Pons (tissue), 1 donor: ENCODE measurements at regions not wholly inside any gene's neighbourhood (a gene's known extent, or its start where the extent isn't known, plus 50 kb on each side); places are given as distances from the start of the nearest gene placed in this dataset.

Source experiments
- DNase-seq: peaks from one replicate; pipeline ENCODE4 v3.0.0-alpha.2; 2016; ENCODE audit warnings: low spot score

DNA sequence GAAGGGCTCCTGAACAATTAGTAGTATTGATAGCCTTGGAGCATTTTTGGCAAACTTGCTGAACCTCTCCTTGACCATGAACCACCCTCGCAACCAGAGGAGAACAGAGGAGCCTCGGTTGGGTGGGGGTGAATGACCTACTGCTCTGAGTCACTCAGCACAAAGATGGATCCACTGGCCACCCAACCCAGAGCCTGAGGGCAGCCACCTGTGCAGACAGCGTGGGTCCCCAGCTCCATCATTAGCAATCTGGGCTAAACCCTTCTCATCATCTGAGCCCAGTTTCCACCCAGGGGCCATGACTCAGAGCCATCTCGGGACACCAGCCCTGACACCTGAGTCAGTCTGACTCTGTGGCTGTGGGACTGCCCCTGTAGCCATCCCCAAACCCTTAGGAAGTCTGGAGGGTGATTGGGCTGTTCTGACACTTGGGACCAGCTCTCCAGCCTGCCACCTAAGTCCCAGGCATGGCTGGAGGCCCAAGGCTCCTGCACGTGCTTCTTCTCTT lies 171.8 kb upstream of the GPR26 start:
- no peak for DNase-seq

DNA sequence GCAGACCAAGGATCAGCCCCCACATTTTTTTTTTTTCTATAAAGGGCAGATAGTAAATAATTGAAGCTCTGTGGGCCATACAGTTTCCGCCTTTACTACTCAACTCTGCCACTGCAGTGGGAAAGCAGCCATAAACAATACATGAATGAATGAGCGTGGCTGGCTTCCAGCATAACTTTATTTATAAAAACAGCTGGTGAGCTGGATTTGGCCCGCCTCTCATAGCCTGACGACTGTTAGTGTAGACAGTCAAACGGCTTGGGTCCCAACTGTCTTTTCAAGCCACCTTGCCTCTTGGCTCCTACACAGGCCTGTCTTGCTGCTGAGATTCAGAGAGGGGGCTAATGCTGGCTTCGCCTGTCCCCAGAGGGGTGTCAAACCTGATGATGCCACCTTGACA lies 169.8 kb upstream of the GPR26 start:
- DNase-seq: peak; percentile 9

DNA sequence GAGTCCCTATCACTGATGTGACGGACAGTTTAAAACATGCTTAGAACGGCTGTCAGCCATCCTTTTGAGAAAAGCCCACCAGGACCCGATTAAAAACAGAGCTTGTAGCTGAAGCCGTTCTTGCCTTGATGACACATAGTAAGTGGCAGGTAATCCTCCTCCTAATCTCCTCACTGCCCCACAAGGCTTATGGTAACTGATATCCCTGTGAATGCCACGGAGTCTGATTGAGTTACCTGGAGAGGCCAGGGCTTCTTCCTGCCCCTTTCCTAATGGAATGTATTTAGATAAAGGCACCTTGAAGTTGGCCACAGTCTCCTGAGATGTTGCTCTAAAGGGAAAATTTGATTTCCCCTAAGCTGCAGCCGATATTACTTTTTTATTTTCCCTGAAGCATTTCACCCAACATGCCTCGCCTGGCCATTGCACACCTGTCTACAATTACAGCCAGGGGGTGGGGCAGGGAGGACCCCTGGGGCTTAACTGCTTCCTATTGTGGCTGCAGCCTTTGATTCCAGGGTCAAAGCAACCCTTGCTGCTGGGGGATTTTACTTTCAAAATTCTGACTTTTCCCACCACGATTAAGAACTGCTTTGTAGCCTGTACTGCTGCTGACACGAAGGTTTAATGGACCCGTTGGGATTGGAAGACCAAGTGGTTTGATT lies 169.0 kb upstream of the GPR26 start:
- no peak for DNase-seq

DNA sequence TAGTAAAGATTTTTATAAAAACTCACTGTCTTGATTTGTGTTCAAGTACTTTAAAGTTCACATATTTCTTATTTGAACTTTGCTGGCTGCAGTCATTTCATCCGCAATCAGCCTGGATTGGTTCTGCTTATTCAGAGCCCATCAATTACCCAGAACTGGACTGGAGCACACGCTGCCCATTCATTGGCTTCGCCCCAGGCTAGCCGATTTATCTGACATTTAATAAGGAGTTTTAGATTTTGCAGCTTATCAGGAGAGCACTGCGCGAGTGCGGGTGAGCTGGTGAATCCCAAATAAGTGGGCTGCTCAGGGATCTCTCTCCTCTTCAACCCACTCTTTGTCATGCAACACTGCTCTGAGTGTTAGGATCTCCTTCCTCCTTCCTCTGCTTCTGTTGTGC lies 166.0 kb upstream of the GPR26 start:
- DNase-seq: no peak

DNA sequence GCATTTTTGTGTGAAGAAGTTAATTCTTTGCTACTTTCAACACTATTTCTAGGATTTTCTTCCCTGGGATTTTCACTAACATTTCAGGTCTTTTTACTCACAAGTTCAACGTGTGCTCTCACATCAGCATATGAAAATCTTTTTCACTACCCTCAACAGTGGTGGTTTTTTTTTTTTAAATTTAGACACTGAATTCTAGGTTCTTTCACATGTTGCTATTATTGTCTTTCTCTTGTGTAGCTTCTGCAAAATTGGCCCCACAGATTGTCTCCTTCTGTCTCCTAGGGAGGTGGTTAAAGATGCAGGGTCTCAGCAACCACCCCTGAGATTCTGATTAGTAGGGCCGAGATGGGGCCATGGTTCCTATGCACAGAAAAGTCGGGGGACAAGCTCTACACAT lies 165.0 kb upstream of the GPR26 start:
- no peak for DNase-seq

DNA sequence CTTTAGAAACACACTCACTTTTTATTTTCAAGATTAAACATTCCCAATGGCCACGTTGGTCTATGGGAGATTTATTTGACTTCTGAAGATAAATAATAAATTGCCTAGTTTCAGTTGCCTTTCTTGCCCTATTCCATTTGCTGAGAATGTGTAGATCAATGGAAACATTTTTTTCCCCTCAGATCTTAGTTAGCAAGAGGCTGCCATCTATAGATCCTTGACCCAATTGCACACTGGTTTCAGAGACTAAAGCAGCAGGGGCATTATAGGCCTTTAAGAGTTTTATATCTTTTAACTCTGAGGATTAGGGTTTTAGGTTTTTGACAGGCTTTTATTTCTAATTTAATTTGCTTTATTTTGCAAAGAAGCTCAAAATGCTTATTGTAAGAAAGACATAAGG lies 163.2 kb upstream of the GPR26 start:
- DNase-seq: peak; percentile 44

DNA sequence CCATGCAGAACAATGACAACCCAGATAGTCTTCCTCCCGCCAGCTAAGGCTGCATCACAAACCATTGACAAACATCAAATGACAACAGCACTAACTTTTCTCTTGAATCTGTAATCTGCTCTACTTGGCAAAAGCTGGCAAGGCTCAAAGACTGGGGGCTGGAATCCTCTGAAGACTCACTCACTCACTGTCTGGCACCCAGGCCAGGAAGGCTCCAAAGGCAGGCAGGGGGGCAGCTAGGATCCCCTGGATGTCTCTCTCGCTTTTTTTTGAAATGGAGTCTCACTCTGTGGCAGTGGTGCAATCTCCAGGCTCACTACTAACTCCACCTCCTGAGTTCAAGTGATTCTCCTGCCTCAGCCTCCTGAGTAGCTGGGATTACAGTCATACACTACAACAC lies 159.7 kb upstream of the GPR26 start:
- DNase-seq: no peak

DNA sequence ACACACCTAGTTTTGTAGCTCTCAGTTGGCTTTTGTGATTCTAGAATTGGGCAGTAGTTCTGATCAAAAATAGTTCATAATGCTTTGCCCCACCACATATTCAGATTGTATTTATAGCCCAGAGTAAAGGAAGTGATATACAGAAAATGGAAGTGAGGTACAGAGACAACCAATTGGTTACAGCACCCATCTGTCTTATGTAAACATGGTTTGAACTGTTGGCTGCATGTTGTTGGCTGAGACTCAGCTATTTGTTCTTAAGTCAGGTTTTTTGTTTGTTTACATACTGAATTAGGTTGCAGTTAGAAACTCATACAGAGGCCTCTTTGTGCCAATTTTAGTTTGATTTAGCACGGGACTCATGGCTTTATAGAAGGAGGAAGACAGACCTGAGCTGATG lies 158.9 kb upstream of the GPR26 start:
- no peak for DNase-seq

DNA sequence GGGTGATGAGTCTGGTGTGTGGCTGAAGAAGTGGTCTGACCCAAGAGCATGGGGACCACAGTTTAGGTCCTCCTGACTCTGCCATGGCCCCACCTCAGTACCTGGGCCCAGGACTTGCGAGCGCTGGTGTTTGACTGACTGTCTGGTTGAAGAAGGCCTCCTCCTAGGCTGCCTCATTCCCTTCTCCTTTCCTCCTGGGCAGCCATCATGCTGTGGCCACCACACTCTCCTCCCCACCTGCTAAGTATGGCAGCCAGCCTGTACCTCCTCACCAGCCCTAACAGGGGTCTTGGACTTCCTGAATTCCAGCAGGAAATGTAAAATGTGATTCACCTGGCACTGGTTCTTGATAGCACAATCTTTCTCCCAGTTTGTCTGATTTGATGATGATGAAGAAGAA lies 156.8 kb upstream of the GPR26 start:
- no peak for DNase-seq

DNA sequence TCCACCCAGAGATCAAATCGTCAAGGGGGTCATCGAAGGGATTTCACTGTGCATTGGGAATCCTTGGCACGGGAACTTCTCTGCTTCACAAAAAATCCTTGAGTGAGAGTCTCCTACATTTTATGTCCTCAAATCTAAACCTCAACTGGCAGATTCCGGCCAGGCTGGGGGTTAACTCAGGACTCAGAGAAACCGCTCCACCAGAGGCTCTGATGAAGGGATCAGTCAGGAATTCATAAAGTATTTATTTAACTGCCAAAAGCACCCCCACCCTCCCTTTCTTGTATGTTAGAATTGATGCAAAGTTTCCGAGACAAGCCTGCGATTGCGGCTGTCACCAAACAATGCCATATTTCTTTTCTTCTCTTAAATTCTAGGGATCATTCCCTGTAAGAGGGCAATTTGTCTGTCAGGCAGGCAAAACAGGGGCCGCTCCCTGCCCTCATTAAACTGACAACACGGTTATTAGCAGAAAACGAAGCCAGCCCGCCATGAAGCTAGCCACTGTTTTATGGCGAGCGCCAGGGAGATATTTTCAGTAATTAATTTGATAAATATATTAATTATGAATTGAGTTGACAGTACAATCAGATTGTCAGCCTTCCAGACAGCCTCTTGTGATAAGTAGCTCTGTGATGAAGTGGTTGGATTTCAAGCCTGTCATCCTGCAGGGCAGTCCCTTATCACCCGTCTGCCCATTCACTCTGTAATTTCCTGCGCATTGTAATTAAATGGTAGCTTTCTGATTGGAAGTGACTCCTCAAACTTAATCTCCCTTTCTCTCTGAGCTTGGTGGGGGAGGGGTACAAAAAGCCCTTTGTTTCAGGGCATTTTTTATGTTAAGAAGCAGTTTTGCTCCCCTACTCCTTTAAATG lies 153.0 kb upstream of the GPR26 start:
- DNase-seq: no peak

DNA sequence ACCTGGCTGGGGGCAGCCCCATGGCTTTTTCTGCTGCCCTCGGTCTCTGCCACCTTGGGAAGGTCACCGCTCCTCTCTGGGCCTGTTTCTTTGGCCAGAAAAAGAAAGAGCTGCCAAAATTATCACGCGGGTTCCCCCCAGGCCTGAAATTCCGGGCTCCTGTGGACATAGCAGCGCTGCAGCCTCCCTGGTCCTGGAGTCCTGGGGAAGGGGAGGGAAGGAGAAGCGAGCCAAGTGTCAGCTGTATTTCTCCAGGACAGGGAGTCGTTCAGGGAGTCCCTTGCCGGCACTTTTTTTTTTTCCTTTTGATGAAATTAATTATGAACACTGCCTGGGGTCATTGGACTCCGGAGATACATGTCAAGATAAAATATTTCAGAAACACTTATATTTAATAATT lies 152.3 kb upstream of the GPR26 start:
- DNase-seq: no peak

DNA sequence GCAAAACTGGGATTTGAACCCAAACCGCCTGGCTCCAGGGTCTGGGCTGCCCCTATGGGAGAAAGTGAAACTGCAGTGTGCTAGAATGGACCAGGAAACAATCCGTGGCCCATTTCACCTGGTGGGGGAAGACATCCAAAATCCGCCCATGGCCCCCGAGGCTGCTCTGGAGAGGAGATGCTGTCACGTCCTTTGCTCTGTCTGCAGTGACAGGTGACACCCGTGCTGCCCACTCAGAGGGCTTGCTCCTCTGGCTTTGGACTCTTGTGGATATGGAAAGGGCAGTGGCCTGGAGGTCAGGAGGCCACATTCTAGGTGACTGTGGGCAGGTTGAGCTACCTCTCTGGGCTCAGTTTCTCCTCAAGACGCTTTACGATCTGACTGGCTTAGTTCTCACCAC lies 151.2 kb upstream of the GPR26 start:
- DNase-seq: no peak

DNA sequence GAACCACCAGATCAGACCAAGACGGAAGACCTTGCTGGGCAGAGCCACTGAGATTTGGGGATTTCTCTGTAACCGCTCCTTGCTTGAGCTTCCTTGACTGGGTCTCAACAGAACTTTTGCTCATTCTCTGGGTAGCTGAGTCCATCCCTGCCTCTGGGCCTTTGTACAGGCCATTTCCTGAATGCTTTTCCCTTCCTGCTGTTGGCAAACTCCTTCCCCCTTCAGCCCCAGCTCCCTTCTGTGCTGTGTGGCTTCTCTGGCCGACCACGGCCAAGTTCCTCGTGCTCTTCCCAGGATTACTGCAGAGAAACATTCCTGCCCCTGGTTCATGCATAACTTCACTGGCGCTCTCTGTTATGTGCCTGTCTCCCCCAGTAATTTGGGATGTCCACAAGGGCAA lies 150.5 kb upstream of the GPR26 start:
- DNase-seq: no peak

DNA sequence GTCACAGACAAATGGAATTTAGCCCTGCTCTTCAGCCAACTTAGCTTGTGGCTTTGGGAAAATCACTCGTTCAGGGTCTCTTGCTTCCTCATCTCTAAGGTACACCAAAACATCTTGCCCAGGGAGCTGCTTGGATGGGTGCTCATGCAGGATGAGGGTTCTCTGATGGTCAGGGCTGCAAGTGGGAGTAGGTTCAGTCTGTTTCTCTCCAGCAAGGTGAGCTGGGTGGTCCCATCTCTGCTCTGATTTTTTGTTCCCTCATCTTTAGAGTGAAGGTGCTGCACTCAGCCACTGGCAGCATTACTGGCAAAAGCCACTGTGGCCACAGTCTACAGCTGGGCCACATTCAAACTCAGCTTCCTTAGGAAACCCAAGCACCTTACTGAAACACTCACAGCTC lies 149.9 kb upstream of the GPR26 start:
- no peak for DNase-seq

DNA sequence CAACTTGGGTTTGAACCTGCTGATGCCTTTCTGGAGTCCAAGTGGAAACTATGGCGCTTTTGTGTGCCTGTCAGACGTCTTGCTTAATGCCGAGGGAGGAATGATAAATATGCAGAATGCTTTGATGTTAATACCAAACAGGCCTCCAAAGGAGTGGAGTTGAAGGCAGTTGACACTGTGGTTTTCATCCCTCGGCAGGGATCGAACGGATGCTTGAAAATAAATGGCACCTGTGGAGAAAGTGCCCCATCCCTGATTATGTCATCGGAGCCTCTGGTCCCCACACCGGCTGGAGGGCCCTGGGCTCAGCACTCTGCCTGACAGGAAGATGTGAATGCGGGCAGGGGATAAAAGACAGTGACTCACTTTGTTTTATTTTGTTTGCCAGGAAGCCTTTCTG lies 148.7 kb upstream of the GPR26 start:
- DNase-seq: no peak

DNA sequence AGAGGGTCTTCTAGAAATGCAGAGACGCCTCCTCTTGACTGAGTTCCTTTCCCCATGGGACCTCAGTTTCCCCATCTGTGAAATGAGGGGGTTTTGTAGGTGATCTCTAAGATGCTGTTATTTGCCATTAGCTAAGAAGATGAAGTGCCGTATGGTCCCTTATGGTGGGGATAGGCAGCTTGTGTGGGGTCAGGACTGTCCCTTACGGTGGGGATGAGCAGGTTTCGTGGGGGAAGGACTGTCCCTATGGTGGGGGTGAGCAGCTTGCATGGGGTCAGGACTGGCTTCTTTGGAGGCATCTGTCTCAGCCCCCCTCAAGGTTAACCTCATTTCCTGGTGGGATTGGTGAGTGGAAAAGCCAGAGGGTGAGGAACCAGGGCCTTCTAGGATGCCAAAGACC lies 148.3 kb upstream of the GPR26 start:
- no peak for DNase-seq

DNA sequence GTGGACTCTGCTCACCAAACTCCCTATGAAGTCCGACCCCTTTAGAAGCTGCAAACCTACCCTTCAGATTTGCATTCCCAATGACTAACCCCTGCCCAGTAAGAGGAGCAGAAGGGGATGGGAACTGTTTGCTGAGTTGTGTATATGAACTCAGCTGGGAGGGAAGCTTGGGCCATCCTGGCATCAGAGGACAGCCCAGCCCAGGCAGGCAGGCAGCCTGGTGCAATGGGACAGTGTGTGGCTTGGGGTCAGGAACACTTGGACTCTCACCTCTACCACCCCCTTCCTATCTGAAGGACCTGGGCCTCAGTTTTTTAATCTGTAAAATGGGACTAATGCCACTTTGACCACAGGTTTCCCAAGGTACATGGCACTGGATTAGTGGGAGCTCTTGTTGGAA lies 147.4 kb upstream of the GPR26 start:
- no peak for DNase-seq

DNA sequence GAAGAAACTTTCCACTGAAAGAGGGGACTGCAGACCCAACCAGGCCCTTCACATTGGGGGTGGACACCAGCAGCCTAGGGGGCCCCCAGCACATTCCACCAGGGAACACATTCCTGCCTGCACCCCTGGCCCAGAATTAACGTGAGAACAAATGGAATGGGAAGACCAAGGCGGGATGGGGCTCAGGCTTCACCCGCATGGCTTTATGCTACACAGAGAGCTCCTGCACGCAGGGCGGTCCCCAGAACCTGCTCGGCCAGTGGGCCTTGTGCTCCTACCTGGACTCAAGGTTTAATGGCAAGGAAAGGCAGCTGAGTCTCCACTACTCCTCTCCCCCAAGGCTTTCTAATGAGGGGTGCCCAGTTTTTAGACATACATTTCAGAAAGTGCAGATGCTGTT lies 146.3 kb upstream of the GPR26 start:
- DNase-seq: no peak

DNA sequence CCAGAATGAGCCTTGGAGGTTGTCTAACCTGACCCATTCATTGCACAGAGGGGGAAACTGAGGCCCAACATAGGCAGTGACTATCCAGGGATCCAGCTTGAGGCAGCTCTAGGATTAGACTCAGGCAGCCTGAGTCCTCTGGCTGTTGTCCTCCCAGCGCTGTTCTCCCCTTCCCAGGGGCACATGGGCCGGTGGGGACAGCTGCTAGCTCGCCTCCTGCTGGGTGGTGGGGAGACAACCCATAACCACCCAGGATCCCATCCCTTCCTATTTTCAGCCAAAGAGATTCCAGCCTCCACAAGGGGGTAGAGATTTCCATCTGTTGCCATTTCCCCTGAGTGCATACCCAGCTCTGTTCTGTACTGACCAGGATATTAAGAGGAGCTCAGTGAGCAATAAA lies 145.1 kb upstream of the GPR26 start:
- no peak for DNase-seq

DNA sequence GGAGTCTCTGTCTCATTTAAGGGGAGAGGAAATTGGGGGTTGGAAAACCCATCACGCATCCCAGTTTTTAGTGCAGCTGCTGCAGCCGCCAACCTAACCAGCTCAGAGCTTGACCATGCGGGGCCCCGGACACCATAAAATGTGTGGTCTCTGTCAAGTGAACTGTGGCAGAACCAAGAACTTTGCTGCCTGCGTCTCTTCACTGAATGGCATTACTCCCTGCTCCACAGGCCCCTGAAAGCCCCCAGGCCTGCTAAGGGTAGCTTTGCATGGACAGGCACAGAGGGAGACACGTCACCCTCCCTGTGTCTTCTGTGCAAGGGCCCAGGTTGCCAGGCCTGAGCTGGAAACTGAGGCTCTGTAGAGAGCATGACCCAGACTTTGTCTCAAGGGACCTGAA lies 144.6 kb upstream of the GPR26 start:
- DNase-seq: no peak

DNA sequence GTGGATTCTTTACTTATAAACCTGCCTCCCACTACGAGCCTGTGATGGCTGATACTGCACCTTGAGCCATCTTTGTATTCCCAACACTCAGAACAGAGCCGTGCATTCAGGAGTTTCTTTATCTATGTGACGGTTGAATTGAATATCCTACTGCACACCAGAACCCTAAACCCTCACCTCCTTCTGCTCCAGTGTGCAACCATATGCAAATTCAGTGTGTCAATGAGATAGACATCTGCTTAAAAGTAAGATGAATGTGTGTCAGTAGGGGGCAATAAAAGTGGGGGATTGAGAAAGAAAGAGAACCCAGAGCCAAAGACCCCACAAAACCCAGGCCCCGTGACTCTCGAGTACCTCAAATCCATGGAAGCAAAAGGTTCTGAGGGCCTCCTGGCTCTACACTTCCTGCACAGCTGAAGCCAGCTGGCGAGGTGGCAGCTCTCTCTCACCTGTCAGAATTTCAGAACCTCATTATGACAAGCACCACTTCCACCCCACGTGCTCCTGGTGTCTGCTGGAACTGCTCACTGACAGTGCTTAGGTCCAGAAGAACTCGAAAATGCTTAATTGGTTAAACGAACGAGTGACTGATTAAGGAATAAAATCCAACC lies 143.3 kb upstream of the GPR26 start:
- no peak for DNase-seq

DNA sequence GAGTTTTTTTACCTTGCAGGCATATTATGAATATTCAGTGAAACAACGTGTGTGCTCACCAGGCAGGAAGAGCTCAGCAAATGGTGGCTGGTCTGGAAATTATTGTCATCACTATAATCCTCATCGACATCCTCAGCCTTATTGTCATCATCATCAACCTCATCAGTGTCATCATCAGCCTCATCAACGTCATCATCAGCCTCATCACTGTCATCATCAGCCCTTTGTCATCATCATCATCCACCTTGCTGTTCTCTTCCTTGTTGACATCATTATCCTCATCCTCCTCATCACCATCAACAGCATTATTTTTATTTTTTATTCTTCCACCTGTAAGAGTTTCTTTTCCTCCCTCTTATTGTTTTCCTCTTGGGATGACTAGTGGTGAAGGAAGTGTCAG lies 142.3 kb upstream of the GPR26 start:
- DNase-seq: no peak

DNA sequence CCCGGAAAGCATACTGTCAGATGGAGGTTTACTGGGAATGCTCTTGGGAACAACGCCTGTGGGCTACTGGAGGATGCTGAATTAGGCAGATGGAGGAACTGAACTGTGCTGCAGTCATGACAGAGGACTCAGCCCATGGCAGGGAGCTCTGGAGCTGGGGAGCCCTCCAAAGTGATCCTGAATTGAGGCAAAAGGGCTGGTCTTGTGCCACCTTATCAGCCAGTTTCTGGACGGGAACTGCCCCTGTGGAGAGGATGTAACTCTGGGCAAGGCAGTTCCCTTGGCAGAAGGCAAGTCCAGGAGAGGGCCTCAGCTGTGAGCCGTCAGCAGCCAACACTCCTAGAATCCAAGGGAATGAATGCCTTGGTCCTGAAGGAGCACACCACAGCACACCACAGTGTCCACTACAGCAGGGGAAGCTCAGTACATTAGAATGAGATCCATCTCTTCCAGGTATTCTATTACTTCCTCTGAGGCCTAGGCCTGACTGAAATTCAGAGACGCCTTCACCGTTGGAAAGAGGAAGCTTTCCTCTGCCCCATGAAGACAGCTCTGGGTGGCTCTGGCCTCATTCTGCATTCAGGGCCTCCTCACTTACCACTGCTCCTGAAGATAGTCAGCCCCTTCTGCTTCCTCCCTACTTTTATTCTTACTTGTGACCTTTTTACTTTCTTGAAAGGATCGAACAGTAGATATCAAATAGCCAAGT lies 139.6 kb upstream of the GPR26 start:
- DNase-seq: no peak
